Activated T-cell treated with anti-CD3 and anti-CD28 coated beads for 48 hours (primary cell): ENCODE measurements at regions not wholly inside any gene's neighbourhood (a gene's known extent, or its start where the extent isn't known, plus 50 kb on each side); places are given as distances from the start of the nearest gene placed in this dataset.

Experiments
- DNase-seq: peaks from one replicate; pipeline ENCODE4 v3.0.0-alpha.2; 2020; ENCODE audit warnings: low read depth

- DNase-seq = no peak
Measured at GRCh38 chr13:104855581-104855980, 1679.9 kb downstream of the EFNB2 start.

GRCh38 chr13:104854698-104855097 lies 1680.8 kb downstream of the EFNB2 start:
- DNase-seq = no peak

GRCh38 chr13:104854007-104854406 lies 1681.5 kb downstream of the EFNB2 start:
- DNase-seq = no peak

GRCh38 chr13:104847922-104848321 lies 1687.5 kb downstream of the EFNB2 start:
- DNase-seq = no peak

GRCh38 chr13:104843401-104843800 lies 1692.1 kb downstream of the EFNB2 start:
- no peak for DNase-seq

- no peak for DNase-seq
Measured at GRCh38 chr13:104841110-104841509, 1694.4 kb downstream of the EFNB2 start.

GRCh38 chr13:104837756-104838155 lies 1697.7 kb downstream of the EFNB2 start:
- DNase-seq = no peak

- DNase-seq = no peak
Measured at GRCh38 chr13:104833221-104833620, 1702.2 kb downstream of the EFNB2 start.

- no peak for DNase-seq
Measured at GRCh38 chr13:104832231-104832630, 1703.2 kb downstream of the EFNB2 start.

GRCh38 chr13:104831831-104832230 lies 1703.6 kb downstream of the EFNB2 start:
- DNase-seq = no peak

GRCh38 chr13:104823709-104824108 lies 1711.8 kb downstream of the EFNB2 start:
- DNase-seq = no peak

GRCh38 chr13:104823071-104823470 lies 1712.4 kb downstream of the EFNB2 start:
- DNase-seq = no peak

GRCh38 chr13:104817271-104817670 lies 1718.2 kb downstream of the EFNB2 start:
- no peak for DNase-seq

GRCh38 chr13:104816726-104817125 lies 1718.7 kb downstream of the EFNB2 start:
- no peak for DNase-seq

GRCh38 chr13:104810242-104810641 lies 1725.2 kb downstream of the EFNB2 start:
- DNase-seq = no peak

- DNase-seq = no peak
Measured at GRCh38 chr13:104809483-104809882, 1726.0 kb downstream of the EFNB2 start.

- DNase-seq = no peak
Measured at GRCh38 chr13:104805346-104805745, 1730.1 kb downstream of the EFNB2 start.

- no peak for DNase-seq
Measured at GRCh38 chr13:104799152-104799551, 1732.9 kb upstream of the SLC10A2 start.

GRCh38 chr13:104798486-104798885 lies 1732.3 kb upstream of the SLC10A2 start:
- no peak for DNase-seq

- no peak for DNase-seq
Measured at GRCh38 chr13:104796581-104796980, 1730.4 kb upstream of the SLC10A2 start.

GRCh38 chr13:104785952-104786351 lies 1719.7 kb upstream of the SLC10A2 start:
- no peak for DNase-seq

- no peak for DNase-seq
Measured at GRCh38 chr13:104784891-104785290, 1718.7 kb upstream of the SLC10A2 start.

GRCh38 chr13:104782741-104783140 lies 1716.5 kb upstream of the SLC10A2 start:
- DNase-seq = no peak

- no peak for DNase-seq
Measured at GRCh38 chr13:104779311-104779993, 1713.2 kb upstream of the SLC10A2 start.
